ENCODE measurements at regions not wholly inside any gene's neighbourhood (a gene's known extent, or its start where the extent isn't known, plus 50 kb on each side); places are given as distances from the start of the nearest gene placed in this dataset.

DNA sequence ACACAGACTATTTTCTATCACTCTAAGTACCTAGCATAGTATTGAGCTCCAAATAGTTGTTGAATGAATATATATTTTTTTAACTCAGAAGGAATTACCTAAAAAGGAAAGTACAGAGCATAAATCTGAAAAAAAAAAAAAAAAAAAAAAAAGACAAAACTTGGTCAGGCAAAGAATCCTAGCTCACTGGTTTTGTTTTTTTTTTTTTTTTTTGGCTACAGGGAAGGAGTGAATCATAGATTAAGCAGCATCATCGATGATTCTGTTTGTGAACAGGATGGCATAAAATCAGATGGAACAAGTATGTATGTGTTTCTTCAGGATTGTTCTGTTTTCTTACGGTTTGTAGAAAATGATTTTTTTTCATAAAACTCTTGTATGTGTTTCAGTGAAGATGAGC lies 66.1 kb upstream of the BCAT1 start:
- Mint-ChIP-seq H3K4me1 (peaks cover 10% of the 10 kb centered on the region), H3K4me3 (no peak overlapping the region), H3K27ac (no peak overlapping the region), H3K27me3 (ENCODE audit: low read depth) (no peaks in the 10 kb centered on the region), H3K9me3 (peaks cover 14% of the 10 kb centered on the region), H3K36me3 (no peaks in the 10 kb centered on the region)
- CTCF ChIA-PET: no interaction called here
- TF ChIP-seq FOXP1 (CRISPR knock-in tag; IDR thresholded peaks at IDR 0.05; ENCODE audit: borderline replicate concordance) (no peak), NR2C2 (CRISPR knock-in tag; IDR thresholded peaks at IDR 0.05) (no peak), ZNF121 (CRISPR knock-in tag; IDR thresholded peaks at IDR 0.05) (no peak), TEAD1 (CRISPR knock-in tag; IDR thresholded peaks at IDR 0.05) (no peak), CDX4 (CRISPR knock-in tag; IDR thresholded peaks at IDR 0.05; ENCODE audit: borderline replicate concordance) (no peak), MYBL2 (CRISPR knock-in tag; IDR thresholded peaks at IDR 0.05) (no peak), E2F4 (CRISPR knock-in tag; IDR thresholded peaks at IDR 0.05; ENCODE audit: borderline replicate concordance, low read depth) (no peak), NFYB (CRISPR knock-in tag; conservative IDR thresholded peaks at IDR 0.05; ENCODE audit: low read depth) (no peak), JUN (CRISPR knock-in tag; IDR thresholded peaks at IDR 0.05) (no peak), TEAD4 (CRISPR knock-in tag; IDR thresholded peaks at IDR 0.05) (no peak), FOXJ3 (CRISPR knock-in tag; IDR thresholded peaks at IDR 0.05; ENCODE audit: borderline replicate concordance) (no peak), ESRRA (CRISPR knock-in tag; IDR thresholded peaks at IDR 0.05; ENCODE audit: borderline replicate concordance) (no peak), FOXK1 (CRISPR knock-in tag; IDR thresholded peaks at IDR 0.05) (no peak), NFE2L1 (CRISPR knock-in tag; IDR thresholded peaks at IDR 0.05) (no peak)
- TF ChIP-seq, protein P1, sequence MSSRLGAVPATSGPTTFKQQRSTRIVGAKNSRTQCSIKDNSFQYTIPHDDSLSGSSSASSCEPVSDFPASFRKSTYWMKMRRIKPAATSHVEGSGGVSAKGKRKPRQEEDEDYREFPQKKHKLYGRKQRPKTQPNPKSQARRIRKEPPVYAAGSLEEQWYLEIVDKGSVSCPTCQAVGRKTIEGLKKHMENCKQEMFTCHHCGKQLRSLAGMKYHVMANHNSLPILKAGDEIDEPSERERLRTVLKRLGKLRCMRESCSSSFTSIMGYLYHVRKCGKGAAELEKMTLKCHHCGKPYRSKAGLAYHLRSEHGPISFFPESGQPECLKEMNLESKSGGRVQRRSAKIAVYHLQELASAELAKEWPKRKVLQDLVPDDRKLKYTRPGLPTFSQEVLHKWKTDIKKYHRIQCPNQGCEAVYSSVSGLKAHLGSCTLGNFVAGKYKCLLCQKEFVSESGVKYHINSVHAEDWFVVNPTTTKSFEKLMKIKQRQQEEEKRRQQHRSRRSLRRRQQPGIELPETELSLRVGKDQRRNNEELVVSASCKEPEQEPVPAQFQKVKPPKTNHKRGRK (CRISPR knock-in tag; IDR thresholded peaks at IDR 0.05; ENCODE audit: borderline replicate concordance): no peak
- TF ChIP-seq, protein P2, sequence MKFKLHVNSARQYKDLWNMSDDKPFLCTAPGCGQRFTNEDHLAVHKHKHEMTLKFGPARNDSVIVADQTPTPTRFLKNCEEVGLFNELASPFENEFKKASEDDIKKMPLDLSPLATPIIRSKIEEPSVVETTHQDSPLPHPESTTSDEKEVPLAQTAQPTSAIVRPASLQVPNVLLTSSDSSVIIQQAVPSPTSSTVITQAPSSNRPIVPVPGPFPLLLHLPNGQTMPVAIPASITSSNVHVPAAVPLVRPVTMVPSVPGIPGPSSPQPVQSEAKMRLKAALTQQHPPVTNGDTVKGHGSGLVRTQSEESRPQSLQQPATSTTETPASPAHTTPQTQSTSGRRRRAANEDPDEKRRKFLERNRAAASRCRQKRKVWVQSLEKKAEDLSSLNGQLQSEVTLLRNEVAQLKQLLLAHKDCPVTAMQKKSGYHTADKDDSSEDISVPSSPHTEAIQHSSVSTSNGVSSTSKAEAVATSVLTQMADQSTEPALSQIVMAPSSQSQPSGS (CRISPR knock-in tag; IDR thresholded peaks at IDR 0.05; ENCODE audit: borderline replicate concordance, low read depth): no peak
- TF ChIP-seq, protein P3, sequence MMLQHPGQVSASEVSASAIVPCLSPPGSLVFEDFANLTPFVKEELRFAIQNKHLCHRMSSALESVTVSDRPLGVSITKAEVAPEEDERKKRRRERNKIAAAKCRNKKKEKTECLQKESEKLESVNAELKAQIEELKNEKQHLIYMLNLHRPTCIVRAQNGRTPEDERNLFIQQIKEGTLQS (CRISPR knock-in tag; conservative IDR thresholded peaks at IDR 0.05): no peak
- TF ChIP-seq, protein P4, sequence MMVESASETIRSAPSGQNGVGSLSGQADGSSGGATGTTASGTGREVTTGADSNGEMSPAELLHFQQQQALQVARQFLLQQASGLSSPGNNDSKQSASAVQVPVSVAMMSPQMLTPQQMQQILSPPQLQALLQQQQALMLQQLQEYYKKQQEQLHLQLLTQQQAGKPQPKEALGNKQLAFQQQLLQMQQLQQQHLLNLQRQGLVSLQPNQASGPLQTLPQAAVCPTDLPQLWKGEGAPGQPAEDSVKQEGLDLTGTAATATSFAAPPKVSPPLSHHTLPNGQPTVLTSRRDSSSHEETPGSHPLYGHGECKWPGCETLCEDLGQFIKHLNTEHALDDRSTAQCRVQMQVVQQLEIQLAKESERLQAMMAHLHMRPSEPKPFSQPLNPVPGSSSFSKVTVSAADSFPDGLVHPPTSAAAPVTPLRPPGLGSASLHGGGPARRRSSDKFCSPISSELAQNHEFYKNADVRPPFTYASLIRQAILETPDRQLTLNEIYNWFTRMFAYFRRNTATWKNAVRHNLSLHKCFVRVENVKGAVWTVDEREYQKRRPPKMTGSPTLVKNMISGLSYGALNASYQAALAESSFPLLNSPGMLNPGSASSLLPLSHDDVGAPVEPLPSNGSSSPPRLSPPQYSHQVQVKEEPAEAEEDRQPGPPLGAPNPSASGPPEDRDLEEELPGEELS (CRISPR knock-in tag; IDR thresholded peaks at IDR 0.05): no peak
- TF ChIP-seq, protein P5, sequence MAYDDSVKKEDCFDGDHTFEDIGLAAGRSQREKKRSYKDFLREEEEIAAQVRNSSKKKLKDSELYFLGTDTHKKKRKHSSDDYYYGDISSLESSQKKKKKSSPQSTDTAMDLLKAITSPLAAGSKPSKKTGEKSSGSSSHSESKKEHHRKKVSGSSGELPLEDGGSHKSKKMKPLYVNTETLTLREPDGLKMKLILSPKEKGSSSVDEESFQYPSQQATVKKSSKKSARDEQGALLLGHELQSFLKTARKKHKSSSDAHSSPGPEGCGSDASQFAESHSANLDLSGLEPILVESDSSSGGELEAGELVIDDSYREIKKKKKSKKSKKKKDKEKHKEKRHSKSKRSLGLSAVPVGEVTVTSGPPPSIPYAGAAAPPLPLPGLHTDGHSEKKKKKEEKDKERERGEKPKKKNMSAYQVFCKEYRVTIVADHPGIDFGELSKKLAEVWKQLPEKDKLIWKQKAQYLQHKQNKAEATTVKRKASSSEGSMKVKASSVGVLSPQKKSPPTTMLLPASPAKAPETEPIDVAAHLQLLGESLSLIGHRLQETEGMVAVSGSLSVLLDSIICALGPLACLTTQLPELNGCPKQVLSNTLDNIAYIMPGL (CRISPR knock-in tag; IDR thresholded peaks at IDR 0.05): no peak
- DNase-seq (ENCODE audit: low spot score) (no peak), ATAC-seq (no peak)
- POLR2A ChIA-PET: no interaction called here
